Hematopoietic multipotent progenitor cell treated with erythropoietin and hydrocortisone succinate and interleukin-3 and kit ligand, for 8 days (in vitro differentiated cells): ENCODE measurements at regions not wholly inside any gene's neighbourhood (a gene's known extent, or its start where the extent isn't known, plus 50 kb on each side); places are given as distances from the start of the nearest gene placed in this dataset.
"Not testable (repeated sequence)": the region's sequence is repeated elsewhere in the genome, so short reads cannot be mapped to it uniquely, and the experiment has no call there.

Experiments
- DNase-seq: peaks from one replicate; pipeline ENCODE4 v3.0.0-alpha.2; 2015

GRCh38 chr12:34097213-34097612, 74.9 kb downstream of the ALG10 start:
- peak; percentile 11 for DNase-seq

GRCh38 chr12:34105392-34105933, 83.2 kb downstream of the ALG10 start:
- DNase-seq, result no peak

- DNase-seq, result no peak
Observed at GRCh38 chr12:34106172-34106571, 83.9 kb downstream of the ALG10 start.

GRCh38 chr12:34107016-34107415, 84.7 kb downstream of the ALG10 start:
- no peak for DNase-seq

GRCh38 chr12:34107781-34108404, 85.6 kb downstream of the ALG10 start:
- no peak for DNase-seq

- no peak for DNase-seq
Observed at GRCh38 chr12:34108405-34108803, 86.1 kb downstream of the ALG10 start.

GRCh38 chr12:34108967-34109366, 86.7 kb downstream of the ALG10 start:
- no peak for DNase-seq

- DNase-seq, result no peak
Observed at GRCh38 chr12:34109390-34109789, 87.1 kb downstream of the ALG10 start.

GRCh38 chr12:34109909-34110531, 87.7 kb downstream of the ALG10 start:
- not testable (repeated sequence) for DNase-seq

- no peak for DNase-seq
Observed at GRCh38 chr12:34119366-34119765, 97.1 kb downstream of the ALG10 start.

- no peak for DNase-seq
Observed at GRCh38 chr12:34121360-34121759, 99.1 kb downstream of the ALG10 start.

GRCh38 chr12:34123092-34123491, 100.8 kb downstream of the ALG10 start:
- peak; percentile 74 for DNase-seq

GRCh38 chr12:34124608-34125007, 102.3 kb downstream of the ALG10 start:
- no peak for DNase-seq

- DNase-seq, result peak; percentile 11
Observed at GRCh38 chr12:34126239-34126641, 103.9 kb downstream of the ALG10 start.

GRCh38 chr12:34126805-34127204, 104.5 kb downstream of the ALG10 start:
- DNase-seq, result no peak

GRCh38 chr12:34127379-34127778, 105.1 kb downstream of the ALG10 start:
- DNase-seq, result peak; percentile 85

GRCh38 chr12:34142430-34142829, 120.1 kb downstream of the ALG10 start:
- no peak for DNase-seq

GRCh38 chr12:34151019-34151418, 128.7 kb downstream of the ALG10 start:
- no peak for DNase-seq

GRCh38 chr12:34163443-34163842, 141.1 kb downstream of the ALG10 start:
- no peak for DNase-seq

GRCh38 chr12:34166427-34167060, 144.2 kb downstream of the ALG10 start:
- DNase-seq, result no peak

- not testable (repeated sequence) for DNase-seq
Observed at GRCh38 chr12:34168507-34168906, 146.2 kb downstream of the ALG10 start.

GRCh38 chr12:34186492-34186891, 164.2 kb downstream of the ALG10 start:
- DNase-seq, result peak; percentile 30

GRCh38 chr12:34188974-34189373, 166.7 kb downstream of the ALG10 start:
- no peak for DNase-seq

GRCh38 chr12:34190054-34190453, 167.8 kb downstream of the ALG10 start:
- no peak for DNase-seq
